ENCODE measurements at regions not wholly inside any gene's neighbourhood (a gene's known extent, or its start where the extent isn't known, plus 50 kb on each side); places are given as distances from the start of the nearest gene placed in this dataset.

DNA sequence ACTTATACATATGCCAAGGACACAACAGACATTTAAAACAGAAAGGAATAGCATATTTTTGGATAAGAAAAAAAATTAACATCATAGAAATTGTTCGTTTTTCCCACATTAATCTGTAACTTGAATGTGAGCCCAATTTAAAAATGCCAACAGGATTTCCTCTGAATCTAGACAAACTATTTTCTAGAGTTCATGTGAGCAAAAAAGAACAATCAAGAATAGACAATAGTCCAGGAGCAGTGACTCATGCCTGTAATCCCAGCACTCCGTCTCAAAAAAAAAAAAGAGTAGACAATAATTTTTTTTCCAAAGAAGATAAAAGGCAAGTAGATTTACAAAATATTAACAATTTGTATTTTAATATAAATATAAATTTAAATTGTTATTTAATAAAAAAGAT lies 73.7 kb upstream of the DUSP21 start:
- Histone ChIP-seq H3K4me1 (no peaks in the 10 kb centered on the region), H3K27ac (no peak overlapping the region), H3K4me3 (no peak overlapping the region), H3K36me3 (no peaks in the 10 kb centered on the region), H3K27me3 (no peaks in the 10 kb centered on the region), H3K9me3 (no peaks in the 10 kb centered on the region)
- no peak for DNase-seq
- in situ Hi-C loops (cut with MboI; ENCODE audit: low sequenced_read_pairs in 4 of 4), result no loop called here
- no peak for ATAC-seq
- TF ChIP-seq POLR2A (IDR thresholded peaks at IDR 0.05), result no peak
- TF ChIP-seq, protein P1, sequence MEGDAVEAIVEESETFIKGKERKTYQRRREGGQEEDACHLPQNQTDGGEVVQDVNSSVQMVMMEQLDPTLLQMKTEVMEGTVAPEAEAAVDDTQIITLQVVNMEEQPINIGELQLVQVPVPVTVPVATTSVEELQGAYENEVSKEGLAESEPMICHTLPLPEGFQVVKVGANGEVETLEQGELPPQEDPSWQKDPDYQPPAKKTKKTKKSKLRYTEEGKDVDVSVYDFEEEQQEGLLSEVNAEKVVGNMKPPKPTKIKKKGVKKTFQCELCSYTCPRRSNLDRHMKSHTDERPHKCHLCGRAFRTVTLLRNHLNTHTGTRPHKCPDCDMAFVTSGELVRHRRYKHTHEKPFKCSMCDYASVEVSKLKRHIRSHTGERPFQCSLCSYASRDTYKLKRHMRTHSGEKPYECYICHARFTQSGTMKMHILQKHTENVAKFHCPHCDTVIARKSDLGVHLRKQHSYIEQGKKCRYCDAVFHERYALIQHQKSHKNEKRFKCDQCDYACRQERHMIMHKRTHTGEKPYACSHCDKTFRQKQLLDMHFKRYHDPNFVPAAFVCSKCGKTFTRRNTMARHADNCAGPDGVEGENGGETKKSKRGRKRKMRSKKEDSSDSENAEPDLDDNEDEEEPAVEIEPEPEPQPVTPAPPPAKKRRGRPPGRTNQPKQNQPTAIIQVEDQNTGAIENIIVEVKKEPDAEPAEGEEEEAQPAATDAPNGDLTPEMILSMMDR (IDR thresholded peaks at IDR 0.05 in 4 of 5, conservative IDR thresholded peaks at IDR 0.05 in 1 of 5), result no peak
- intact Hi-C loops (cut with DNase I; ENCODE audit: low total_unique reads), result no loop called here

DNA sequence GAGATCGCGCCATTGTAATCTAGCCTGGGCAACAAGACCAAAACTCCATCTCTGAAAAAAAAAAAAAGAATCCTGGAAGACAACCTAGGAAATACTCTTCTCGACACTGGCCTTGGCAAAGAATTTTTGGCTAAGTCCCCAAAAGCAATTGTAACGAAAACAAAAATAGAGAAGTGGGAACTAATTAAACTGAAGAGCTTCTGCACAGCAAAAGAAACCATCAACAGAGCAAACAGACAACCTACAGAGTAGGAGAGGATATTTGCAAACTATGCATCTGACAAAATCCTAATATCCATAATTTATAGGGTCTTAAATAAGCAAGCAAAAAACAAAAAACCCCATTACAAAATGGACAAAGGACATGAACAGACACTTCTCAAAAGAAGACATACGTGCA lies 76.5 kb upstream of the DUSP21 start:
- H3K9me3 ChIP-seq, result no peaks in the 10 kb centered on the region
- DNase-seq (no peak), ATAC-seq (no peak)
- no peaks in the 10 kb centered on the region for H3K4me1 ChIP-seq
- no peak overlapping the region for H3K4me3 ChIP-seq
- in situ Hi-C loops (cut with MboI; ENCODE audit: low sequenced_read_pairs in 4 of 4), result no loop called here
- H3K27me3 ChIP-seq, result no peaks in the 10 kb centered on the region
- H3K27ac ChIP-seq, result no peak overlapping the region
- intact Hi-C loops (cut with DNase I; ENCODE audit: low total_unique reads), result no loop called here
- no peaks in the 10 kb centered on the region for H3K36me3 ChIP-seq
- TF ChIP-seq, protein P1 (IDR thresholded peaks at IDR 0.05 in 4 of 5, conservative IDR thresholded peaks at IDR 0.05 in 1 of 5), result no peak
- no peak for TF ChIP-seq POLR2A (IDR thresholded peaks at IDR 0.05)

DNA sequence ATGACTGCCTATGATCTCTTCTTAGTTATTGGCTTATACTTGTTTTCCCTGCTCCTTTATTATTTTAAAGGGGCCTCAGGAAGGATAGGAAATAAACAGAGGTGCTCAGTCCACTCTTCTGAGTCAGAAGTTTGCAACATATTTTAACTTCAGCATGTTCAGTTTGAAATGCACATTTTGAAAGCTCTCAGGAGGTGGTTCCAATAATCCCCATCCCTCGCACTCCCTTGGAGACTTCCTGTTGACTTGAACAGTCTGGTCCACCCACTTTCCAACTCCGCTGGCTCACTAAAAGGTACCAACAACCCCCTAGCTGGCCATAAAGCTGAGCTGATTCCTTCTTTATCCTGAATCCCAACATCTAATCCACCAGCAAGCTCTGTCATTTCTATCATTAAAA lies 78.3 kb upstream of the DUSP21 start:
- H3K27ac ChIP-seq, result no peak overlapping the region
- no peaks in the 10 kb centered on the region for H3K4me1 ChIP-seq
- H3K36me3 ChIP-seq, result no peaks in the 10 kb centered on the region
- in situ Hi-C loops (cut with MboI; ENCODE audit: low sequenced_read_pairs in 4 of 4), result no loop called here
- TF ChIP-seq, protein P1 (IDR thresholded peaks at IDR 0.05 in 4 of 5, conservative IDR thresholded peaks at IDR 0.05 in 1 of 5), result no peak
- no peak for TF ChIP-seq POLR2A (IDR thresholded peaks at IDR 0.05)
- H3K9me3 ChIP-seq, result no peaks in the 10 kb centered on the region
- no peak overlapping the region for H3K4me3 ChIP-seq
- no peak for ATAC-seq
- DNase-seq, result no peak
- no peaks in the 10 kb centered on the region for H3K27me3 ChIP-seq
- intact Hi-C loops (cut with DNase I; ENCODE audit: low total_unique reads), result no loop called here

DNA sequence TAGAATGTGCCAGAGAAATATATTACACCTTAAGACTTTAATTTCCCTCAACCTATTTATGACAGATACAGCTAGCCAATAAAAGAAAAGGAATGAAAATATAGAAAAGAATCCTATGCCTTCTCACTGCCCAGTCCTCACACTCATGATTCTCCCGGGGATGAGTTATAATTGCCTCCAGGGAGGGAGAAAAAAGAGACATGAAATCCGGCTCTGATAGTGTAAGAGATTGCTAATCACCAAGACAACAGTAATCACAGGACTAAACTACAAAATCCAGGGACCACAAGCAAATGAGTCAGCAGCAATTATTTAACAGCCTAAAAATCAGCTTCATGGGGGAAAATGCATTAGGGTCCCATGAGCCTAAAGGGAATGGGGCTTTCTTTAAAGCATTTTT lies 95.9 kb upstream of the DUSP21 start:
- H3K9me3 ChIP-seq, result no peaks in the 10 kb centered on the region
- no peak for ATAC-seq
- no peak for TF ChIP-seq POLR2A (IDR thresholded peaks at IDR 0.05)
- TF ChIP-seq, protein P1 (IDR thresholded peaks at IDR 0.05 in 4 of 5, conservative IDR thresholded peaks at IDR 0.05 in 1 of 5), result no peak
- H3K4me1 ChIP-seq, result no peaks in the 10 kb centered on the region
- no peak for DNase-seq
- intact Hi-C loops (cut with DNase I; ENCODE audit: low total_unique reads), result no loop called here
- no peak overlapping the region for H3K27ac ChIP-seq
- no peaks in the 10 kb centered on the region for H3K36me3 ChIP-seq
- in situ Hi-C loops (cut with MboI; ENCODE audit: low sequenced_read_pairs in 4 of 4), result loop anchor here in 1 of 4 donors (25.0 kb wide), 1 partner anchor 111 kb away; no protein-coding TSS in a partner anchor
- H3K27me3 ChIP-seq, result peaks cover 0 to 3% (median 0%) of the 10 kb centered on the region in 3 donors
- no peak overlapping the region for H3K4me3 ChIP-seq

DNA sequence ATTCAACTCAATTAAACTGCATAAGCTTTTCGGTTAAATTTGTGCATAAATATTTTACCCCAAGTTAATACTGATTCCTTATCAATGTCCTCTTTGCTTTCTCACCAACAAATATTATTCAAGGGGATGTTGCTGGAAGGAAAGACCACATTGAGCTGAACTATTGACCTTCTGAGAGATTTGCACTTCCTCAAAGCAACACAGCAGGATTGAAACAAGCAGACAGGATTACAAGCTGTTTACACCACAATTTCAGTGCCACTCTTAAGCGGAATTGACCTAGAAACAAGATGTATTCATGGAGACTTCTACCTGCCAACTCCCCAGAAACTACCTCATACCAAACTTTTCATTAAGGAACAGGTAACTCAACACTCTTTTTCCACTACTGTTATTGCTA lies 96.5 kb upstream of the DUSP21 start:
- intact Hi-C loops (cut with DNase I; ENCODE audit: low total_unique reads), result no loop called here
- DNase-seq (no peak), ATAC-seq (no peak)
- in situ Hi-C loops (cut with MboI; ENCODE audit: low sequenced_read_pairs in 4 of 4), result loop anchor here in 1 of 4 donors (25.0 kb wide), 1 partner anchor 110 kb away; no protein-coding TSS in a partner anchor
- Histone ChIP-seq H3K4me3 (no peak overlapping the region), H3K27me3 (peaks cover 0 to 5% (median 0%) of the 10 kb centered on the region in 3 donors), H3K27ac (no peak overlapping the region), H3K36me3 (no peaks in the 10 kb centered on the region), H3K9me3 (no peaks in the 10 kb centered on the region), H3K4me1 (no peaks in the 10 kb centered on the region)
- TF ChIP-seq POLR2A (IDR thresholded peaks at IDR 0.05), result no peak
- TF ChIP-seq, protein P1 (IDR thresholded peaks at IDR 0.05 in 4 of 5, conservative IDR thresholded peaks at IDR 0.05 in 1 of 5), result no peak

Measured in gastrocnemius medialis (tissue), 4 donors.